22Rv1 (cell line): ENCODE measurements at regions not wholly inside any gene's neighbourhood (a gene's known extent, or its start where the extent isn't known, plus 50 kb on each side); places are given as distances from the start of the nearest gene placed in this dataset.

Experiments used
- CTCF ChIP-seq: fragments of 450-650 bp; IDR thresholded peaks from 2 replicates; pipeline ENCODE4 v1.5.1; 2017; ENCODE audit warnings: mild to moderate bottlenecking
- ZFX ChIP-seq: fragments of 450-650 bp; IDR thresholded peaks from 2 replicates; pipeline ENCODE4 v1.6.1; 2017; ENCODE audit warnings: antibody characterized with exemption, borderline replicate concordance

- TF ChIP-seq CTCF (peak; percentile 19), ZFX (no peak)
Observed at GRCh38 chr11:98455500-98456307, 565.0 kb upstream of the CNTN5 start.
